GM23338 (cell line): ENCODE measurements at regions not wholly inside any gene's neighbourhood (a gene's known extent, or its start where the extent isn't known, plus 50 kb on each side); places are given as distances from the start of the nearest gene placed in this dataset.

Source experiments
- ATAC-seq: fragments of 200-7000 bp; cut with Tn5 transposase; 3 replicates; pipeline ENCODE4 v1.9.1; 2020
- DNase-seq: peaks from one replicate; pipeline ENCODE4 v3.0.0-alpha.2; 2015; ENCODE audit warnings: low spot score
- H2AFZ ChIP-seq: fragments of 200-600 bp; sonication (generic); 2 replicates; pipeline ENCODE4 v1.8.0; 2016; ENCODE audit warnings: antibody characterized with exemption, mild to moderate bottlenecking, moderate library complexity
- H3F3A ChIP-seq: fragments of 200-600 bp; sonication (generic); replicated peaks from 2 replicates; pipeline ENCODE4 v1.8.0; 2017; ENCODE audit warnings: antibody characterized with exemption, mixed run types, low read depth
- H3K27ac ChIP-seq: fragments of 200-600 bp; sonication (generic); 2 replicates; pipeline ENCODE4 v1.6.1; 2016; ENCODE audit warnings: low read depth
- H3K27me3 ChIP-seq: fragments of 200-600 bp; sonication (generic); 2 replicates; pipeline ENCODE4 v1.8.0; 2016; ENCODE audit warnings: mild to moderate bottlenecking, mixed run types, moderate library complexity; ENCODE audit not compliant: insufficient read depth
- H3K36me3 ChIP-seq: fragments of 200-600 bp; sonication (generic); 2 replicates; pipeline ENCODE4 v1.8.0; 2016; ENCODE audit warnings: mild to moderate bottlenecking; ENCODE audit not compliant: insufficient read depth
- H3K4me1 ChIP-seq: fragments of 200-600 bp; sonication (generic); 2 replicates; pipeline ENCODE4 v1.8.0; 2016; ENCODE audit warnings: mild to moderate bottlenecking, moderate library complexity; ENCODE audit not compliant: insufficient read depth
- H3K4me2 ChIP-seq: fragments of 200-600 bp; sonication (generic); 2 replicates; pipeline ENCODE4 v1.7.1; 2017; ENCODE audit warnings: mixed run types
- H3K4me3 ChIP-seq: fragments of 200-600 bp; sonication (generic); 2 replicates; pipeline ENCODE4 v1.6.1; 2016; ENCODE audit warnings: mixed run types
- H3K79me2 ChIP-seq: fragments of 200-600 bp; sonication (generic); replicated peaks from 2 replicates; pipeline ENCODE4 v1.8.0; 2017; ENCODE audit warnings: mild to moderate bottlenecking; ENCODE audit not compliant: insufficient read depth
- H3K9me2 ChIP-seq: fragments of 200-600 bp; sonication (generic); 2 replicates; pipeline ENCODE4 v1.8.0; 2017; ENCODE audit not compliant: insufficient read depth
- H4K20me1 ChIP-seq: fragments of 200-600 bp; sonication (generic); replicated peaks from 2 replicates; pipeline ENCODE4 v1.8.0; 2017; ENCODE audit warnings: mild to moderate bottlenecking; ENCODE audit not compliant: insufficient read depth
- H3K27ac Mint-ChIP-seq: 2 replicates; pipeline ENCODE4 v1.8.0; 2020; ENCODE audit warnings: inconsistent platforms, mild to moderate bottlenecking, moderate library complexity, mixed read lengths
- H3K27me3 Mint-ChIP-seq: 3 replicates; pipeline ENCODE4 v1.8.0; 2022; ENCODE audit warnings: low read depth, mild to moderate bottlenecking, moderate library complexity, mixed read lengths, inconsistent platforms; ENCODE audit not compliant: insufficient read depth, poor library complexity
- H3K36me3 Mint-ChIP-seq: 3 replicates; pipeline ENCODE4 v1.8.0; 2021; ENCODE audit warnings: low read depth, mild to moderate bottlenecking, inconsistent platforms, moderate library complexity, mixed read lengths
- H3K4me1 Mint-ChIP-seq: 3 replicates; pipeline ENCODE4 v1.8.0; 2020; ENCODE audit warnings: mild to moderate bottlenecking, inconsistent platforms, mixed read lengths
- H3K4me3 Mint-ChIP-seq: 3 replicates; pipeline ENCODE4 v1.8.0; 2021; ENCODE audit warnings: moderate library complexity, mild to moderate bottlenecking, inconsistent platforms, mixed read lengths
- H3K9me3 Mint-ChIP-seq: 3 replicates; pipeline ENCODE4 v1.8.0; 2020; ENCODE audit warnings: moderate library complexity, mild to moderate bottlenecking, inconsistent platforms, mixed read lengths
- CREB1 ChIP-seq: fragments of 250-450 bp; sonication (Bioruptor Pico); IDR thresholded peaks from 2 replicates; pipeline ENCODE4 v1.5.0; 2020; ENCODE audit warnings: low read depth, mild to moderate bottlenecking, moderate library complexity
- CTCF ChIP-seq, 2 experiments: fragments of 200-600 bp in 1 of 2; sonication (generic) in 1 of 2; conservative IDR thresholded peaks; 2 replicates each; pipeline versions ENCODE4 v1.5.1 to v1.6.1; 2016 to 2017; ENCODE audit warnings: antibody characterized with exemption in 2 of 2, low read depth in 2 of 2, mild to moderate bottlenecking in 2 of 2, moderate library complexity in 1 of 2
- EZH2phosphoT487 ChIP-seq: fragments of 200-600 bp; sonication (generic); IDR thresholded peaks from one replicate; pipeline ENCODE4 v1.8.1; 2018; ENCODE audit warnings: antibody characterized with exemption; ENCODE audit not compliant: unreplicated experiment
- JUNB ChIP-seq: IDR thresholded peaks from one replicate; pipeline ENCODE4 v1.6.1; 2016; ENCODE audit warnings: antibody characterized with exemption; ENCODE audit not compliant: unreplicated experiment
- NANOG ChIP-seq: IDR thresholded peaks from 2 replicates; pipeline ENCODE4 v1.6.1; 2016; ENCODE audit warnings: antibody characterized with exemption, borderline replicate concordance
- POLR2AphosphoS5 ChIP-seq: IDR thresholded peaks from 2 replicates; pipeline ENCODE4 v1.6.1; 2016; ENCODE audit warnings: antibody characterized with exemption, low read depth
- REST ChIP-seq: IDR thresholded peaks from one replicate; pipeline ENCODE4 v1.6.1; 2018; ENCODE audit warnings: antibody characterized with exemption; ENCODE audit not compliant: unreplicated experiment
- ZNF114 ChIP-seq: fragments of 250-450 bp; sonication (Bioruptor Pico); IDR thresholded peaks from 2 replicates; pipeline ENCODE4 v1.5.0; 2020; ENCODE audit warnings: mild to moderate bottlenecking, moderate library complexity
- ZNF331 ChIP-seq: fragments of 250-450 bp; sonication (Bioruptor Pico); IDR thresholded peaks from 2 replicates; pipeline ENCODE4 v1.5.0; 2020; ENCODE audit warnings: low read depth, mild to moderate bottlenecking, moderate library complexity
- ZNF462 ChIP-seq: fragments of 250-450 bp; sonication (Bioruptor Pico); IDR thresholded peaks from 2 replicates; pipeline ENCODE4 v1.5.0; 2020; ENCODE audit warnings: mild to moderate bottlenecking, moderate library complexity

- TF ChIP-seq ZNF331 (CRISPR knock-in tag) (no peak), NANOG (no peak), CTCF (conservative IDR thresholded peaks at IDR 0.05; ENCODE audit: low read depth in 2 of 2) (no peak)
Observed at GRCh38 chr2:129737660-129738527, 241.6 kb upstream of the RAB6C start (continued).

GRCh38 chr2:129738799-129739198 is 240.7 kb upstream of the RAB6C start:
- peaks cover 8% of the 10 kb centered on the region for H3K27me3 Mint-ChIP-seq
- no peak for ATAC-seq
- Histone ChIP-seq H3K4me3 (no peak overlapping the region), H3K4me1 (no peaks in the 10 kb centered on the region), H3K4me2 (no peak overlapping the region), H3F3A (no peaks in the 10 kb centered on the region), H3K79me2 (no peaks in the 10 kb centered on the region), H3K27ac (no peak overlapping the region), H4K20me1 (no peaks in the 10 kb centered on the region), H3K36me3 (no peaks in the 10 kb centered on the region), H2AFZ (no peak overlapping the region), H3K27me3 (no peaks in the 10 kb centered on the region), H3K9me2 (peaks cover 3% of the 10 kb centered on the region; the same call in 1 of the 2 replicates)
- DNase-seq, result no peak
- H3K4me1 Mint-ChIP-seq, result no peaks in the 10 kb centered on the region
- no peak overlapping the region for H3K27ac Mint-ChIP-seq
- TF ChIP-seq JUNB, result no peak
- TF ChIP-seq ZNF331 (CRISPR knock-in tag), result no peak
- TF ChIP-seq NANOG, result no peak
- TF ChIP-seq EZH2phosphoT487, result no peak
- no peak for TF ChIP-seq ZNF462 (CRISPR knock-in tag)
- no peak for TF ChIP-seq REST
- no peak for TF ChIP-seq CREB1 (CRISPR knock-in tag)
- no peak for TF ChIP-seq POLR2AphosphoS5
- no peak for TF ChIP-seq ZNF114 (CRISPR knock-in tag)
- no peaks in the 10 kb centered on the region; the same call in 1 of the 3 replicates for H3K36me3 Mint-ChIP-seq
- no peak overlapping the region for H3K4me3 Mint-ChIP-seq
- no peaks in the 10 kb centered on the region; the same call in 2 of the 3 replicates for H3K9me3 Mint-ChIP-seq
